Gastroesophageal sphincter (tissue), 4 donors: ENCODE measurements at regions not wholly inside any gene's neighbourhood (a gene's known extent, or its start where the extent isn't known, plus 50 kb on each side); places are given as distances from the start of the nearest gene placed in this dataset.
"Not testable (repeated sequence)": the region's sequence is repeated elsewhere in the genome, so short reads cannot be mapped to it uniquely, and the experiment has no call there.

Experiments
- ATAC-seq: fragments of 150-250 bp; one replicate; pipeline ENCODE4 v1.9.1; 2016; ENCODE audit warnings: mild to moderate bottlenecking, moderate library complexity
- H3K27ac ChIP-seq, 4 donors: fragments of 200-600 bp; sonication (generic) in 3 of 4; 1 replicate in 3 of 4; 2 replicates in 1 of 4; pipeline ENCODE4 v1.5.1; 2016 to 2019
- H3K27me3 ChIP-seq: fragments of 200-600 bp; sonication (generic); one replicate; pipeline ENCODE4 v1.5.1; 2019
- H3K36me3 ChIP-seq, 2 donors: fragments of 200-600 bp; sonication (generic); one replicate each; pipeline ENCODE4 v1.5.1; 2019; ENCODE audit warnings: control low read depth in 1 of 2
- H3K4me1 ChIP-seq, 3 donors: fragments of 200-600 bp; sonication (generic); 1 replicate in 2 of 3; 2 replicates in 1 of 3; pipeline ENCODE4 v1.5.1; 2016 to 2019; ENCODE audit warnings: control low read depth in 2 of 3
- H3K4me3 ChIP-seq, 2 donors: fragments of 200-600 bp; sonication (generic); one replicate each; pipeline ENCODE4 v1.5.1; 2019; ENCODE audit warnings: mild to moderate bottlenecking in 1 of 2, moderate library complexity in 1 of 2
- H3K9me3 ChIP-seq, 3 donors: fragments of 200-600 bp; sonication (generic); one replicate each; pipeline ENCODE4 v1.5.1; 2017 to 2019; ENCODE audit warnings: control low read depth in 2 of 3
- EP300 ChIP-seq: sonication (generic); formaldehyde crosslinking; IDR thresholded peaks from one replicate; pipeline ENCODE4 v1.6.1; 2017; ENCODE audit warnings: antibody characterized with exemption, mild to moderate bottlenecking
- POLR2A ChIP-seq, 2 donors: fragments of 450-650 bp; IDR thresholded peaks; one replicate each; pipeline ENCODE4 v1.6.1; 2017; ENCODE audit warnings: antibody characterized with exemption in 2 of 2, mild to moderate bottlenecking in 2 of 2, moderate library complexity in 1 of 2
- POLR2AphosphoS5 ChIP-seq: sonication (generic); formaldehyde crosslinking; IDR thresholded peaks from one replicate; pipeline ENCODE4 v1.6.1; 2017; ENCODE audit warnings: antibody characterized with exemption
- WGBS, 2 donors: methylation state at CpG; one replicate each; pipeline ENCODE4 v1.1.5; 2018; ENCODE audit warnings: low coverage in 1 of 2; 5-methylcytosine and 5-hydroxymethylcytosine counted together
- TF ChIP-seq, protein P1 (sequence below), 4 experiments: fragments of 200-600 bp in 2 of 4; fragments of 450-650 bp in 2 of 4; sonication (generic) in 1 of 4; IDR thresholded peaks; one replicate each; pipeline ENCODE4 v1.5.1; 2017 to 2019; ENCODE audit warnings: antibody characterized with exemption in 4 of 4, mild to moderate bottlenecking in 2 of 4, moderate library complexity in 2 of 4

DNA sequence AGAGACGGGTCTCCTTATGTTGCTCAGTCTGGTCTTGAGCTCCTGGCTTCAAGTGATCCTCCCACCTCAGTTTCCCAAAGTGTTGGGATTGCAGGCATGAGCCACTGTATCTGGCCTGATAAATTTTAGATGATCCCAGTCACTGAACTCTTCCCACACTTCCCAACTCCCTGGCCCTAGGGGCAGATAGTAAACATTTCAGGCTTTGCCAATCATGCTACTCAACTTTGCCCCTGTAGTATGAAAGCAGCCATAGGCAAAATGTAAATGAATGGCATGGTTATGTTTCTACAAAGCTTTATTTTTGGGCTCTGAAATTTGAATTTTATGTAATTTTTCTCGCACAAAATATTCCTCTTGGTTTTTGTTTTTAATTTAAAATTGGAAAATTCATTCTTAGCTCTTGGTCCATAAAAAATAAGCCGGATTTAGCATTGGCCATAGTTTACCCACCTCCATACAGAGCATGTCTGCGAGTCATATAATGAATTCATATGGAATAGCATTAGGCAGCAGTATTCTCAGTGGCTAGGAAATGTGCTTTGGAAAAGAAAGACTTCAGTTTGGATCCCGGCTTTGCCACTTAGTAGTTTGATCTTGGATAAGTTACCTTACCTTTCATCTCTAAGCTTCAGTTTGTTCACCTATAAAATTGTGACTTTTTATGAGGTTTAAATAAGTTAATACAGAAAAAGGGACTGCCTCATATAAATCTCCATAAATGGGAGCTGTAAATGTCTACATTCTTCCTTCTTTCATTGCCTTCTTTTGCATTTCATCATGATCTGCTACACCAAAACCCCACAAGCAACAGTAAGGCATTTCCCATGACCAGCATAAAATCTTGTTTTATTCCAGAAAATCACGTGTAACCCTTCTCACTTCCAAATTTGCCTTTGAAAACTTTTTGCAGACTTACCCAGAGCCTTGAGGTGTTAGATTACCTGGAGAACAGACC lies 360.3 kb upstream of the TPM1 start:
- Histone ChIP-seq H3K27me3 (no peaks in the 10 kb centered on the region), H3K9me3 (no peaks in the 10 kb centered on the region), H3K4me3 (no peak overlapping the region), H3K27ac (no peak overlapping the region), H3K4me1 (no peaks in the 10 kb centered on the region), H3K36me3 (peaks cover 0 to 23% of the 10 kb centered on the region in 2 donors)
- no peak for ATAC-seq
- TF ChIP-seq POLR2AphosphoS5 (no peak), EP300 (no peak)
- 93% methylated on average over 6 of the region's 6 CpGs for WGBS, 2 donors

DNA sequence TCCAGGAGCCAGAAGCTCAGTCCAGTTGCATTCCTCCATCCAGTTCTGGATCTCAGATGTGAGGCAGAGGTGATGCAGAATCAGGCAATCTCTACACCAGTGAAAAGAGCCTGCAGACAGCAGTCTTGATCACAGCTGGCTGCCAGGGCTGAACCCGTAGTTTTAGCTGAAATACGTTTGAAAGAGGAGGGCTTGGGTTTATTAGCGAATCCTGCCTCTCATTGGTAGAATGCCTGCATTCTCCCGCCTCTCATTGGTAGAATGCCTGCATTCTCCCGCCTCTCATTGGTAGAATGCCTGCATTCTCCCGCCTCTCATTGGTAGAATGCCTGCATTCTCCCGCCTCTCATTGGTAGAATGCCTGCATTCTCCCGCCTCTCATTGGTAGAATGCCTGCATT lies 359.4 kb upstream of the TPM1 start:
- H3K36me3 ChIP-seq = peaks cover 0 to 22% of the 10 kb centered on the region in 2 donors
- not testable (repeated sequence) for H3K4me3 ChIP-seq, H3K9me3 ChIP-seq, ATAC-seq, H3K27ac ChIP-seq, H3K4me1 ChIP-seq, H3K27me3 ChIP-seq
- 90 to 98% methylated on average over 5 to 8 of the region's 8 CpGs for WGBS, 2 donors

DNA sequence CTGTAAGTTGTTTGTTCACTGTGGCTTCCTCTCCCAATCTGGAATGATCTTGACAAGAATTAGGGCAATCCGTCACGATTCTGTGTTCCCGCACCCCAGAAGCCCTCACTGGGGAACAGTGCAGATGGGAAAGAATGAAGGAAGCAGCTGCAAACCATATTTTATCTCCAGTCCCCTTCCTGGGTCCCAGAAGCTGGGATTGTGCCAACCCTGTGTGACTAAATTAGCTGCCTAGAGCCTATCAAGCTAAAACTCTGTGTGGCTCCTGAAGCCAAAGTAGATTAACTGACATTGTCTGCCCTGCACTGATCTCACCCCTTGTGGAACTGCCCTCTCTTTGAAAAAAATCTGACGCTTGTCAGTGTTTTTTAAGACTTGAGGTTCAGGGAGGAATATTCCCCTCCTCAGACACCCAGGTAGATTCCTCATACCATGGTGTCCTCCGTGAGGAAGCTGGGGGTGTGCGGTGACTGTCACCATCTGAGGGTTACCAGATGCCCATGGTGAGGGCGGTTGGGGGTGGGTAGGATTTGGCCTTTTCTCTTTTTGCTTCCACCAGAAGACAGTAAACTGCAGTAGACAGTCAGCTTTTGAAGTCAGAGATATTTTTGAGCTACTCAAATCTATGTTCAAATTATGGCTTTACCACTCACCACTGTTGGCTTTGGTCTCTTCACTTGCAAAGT lies 358.3 kb upstream of the TPM1 start:
- no peaks in the 10 kb centered on the region for H3K9me3 ChIP-seq
- H3K4me1 ChIP-seq = no peaks in the 10 kb centered on the region
- ATAC-seq = no peak
- 85 to 86% methylated on average over 3 to 4 of the region's 7 CpGs for WGBS, 2 donors
- no peaks in the 10 kb centered on the region for H3K27me3 ChIP-seq
- TF ChIP-seq POLR2A (IDR thresholded peaks at IDR 0.05) (no peak), POLR2AphosphoS5 (no peak), EP300 (no peak)
- TF ChIP-seq, protein P1, sequence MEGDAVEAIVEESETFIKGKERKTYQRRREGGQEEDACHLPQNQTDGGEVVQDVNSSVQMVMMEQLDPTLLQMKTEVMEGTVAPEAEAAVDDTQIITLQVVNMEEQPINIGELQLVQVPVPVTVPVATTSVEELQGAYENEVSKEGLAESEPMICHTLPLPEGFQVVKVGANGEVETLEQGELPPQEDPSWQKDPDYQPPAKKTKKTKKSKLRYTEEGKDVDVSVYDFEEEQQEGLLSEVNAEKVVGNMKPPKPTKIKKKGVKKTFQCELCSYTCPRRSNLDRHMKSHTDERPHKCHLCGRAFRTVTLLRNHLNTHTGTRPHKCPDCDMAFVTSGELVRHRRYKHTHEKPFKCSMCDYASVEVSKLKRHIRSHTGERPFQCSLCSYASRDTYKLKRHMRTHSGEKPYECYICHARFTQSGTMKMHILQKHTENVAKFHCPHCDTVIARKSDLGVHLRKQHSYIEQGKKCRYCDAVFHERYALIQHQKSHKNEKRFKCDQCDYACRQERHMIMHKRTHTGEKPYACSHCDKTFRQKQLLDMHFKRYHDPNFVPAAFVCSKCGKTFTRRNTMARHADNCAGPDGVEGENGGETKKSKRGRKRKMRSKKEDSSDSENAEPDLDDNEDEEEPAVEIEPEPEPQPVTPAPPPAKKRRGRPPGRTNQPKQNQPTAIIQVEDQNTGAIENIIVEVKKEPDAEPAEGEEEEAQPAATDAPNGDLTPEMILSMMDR (IDR thresholded peaks at IDR 0.05) = no peak
- no peak overlapping the region for H3K27ac ChIP-seq
- peaks cover 0 to 13% of the 10 kb centered on the region in 2 donors for H3K36me3 ChIP-seq
- H3K4me3 ChIP-seq = no peak overlapping the region

DNA sequence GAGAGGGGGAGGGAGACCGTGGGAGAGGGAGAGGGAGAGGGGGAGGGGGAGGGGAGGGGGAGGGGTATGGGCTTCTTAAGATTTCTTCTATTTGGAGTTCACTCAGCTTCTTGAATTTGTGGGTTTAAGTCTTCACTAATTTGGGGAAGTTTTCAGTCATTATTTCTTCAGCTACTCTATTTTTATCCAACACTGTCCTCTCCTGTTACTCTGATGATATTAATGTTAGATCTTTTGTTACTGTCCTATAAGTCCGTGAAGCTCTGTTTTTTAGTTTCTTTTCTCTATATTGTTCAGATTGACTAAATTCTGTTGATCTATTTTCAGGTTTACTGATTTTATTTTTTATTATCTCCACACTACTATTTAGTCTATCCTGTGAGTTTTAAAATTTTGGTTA lies 351.5 kb upstream of the TPM1 start:
- peaks cover 0 to 46% of the 10 kb centered on the region in 2 donors for H3K36me3 ChIP-seq
- 40 to 50% methylated on average over 1 of the region's 2 CpGs for WGBS, 2 donors
- no peak for TF ChIP-seq POLR2A (IDR thresholded peaks at IDR 0.05)
- TF ChIP-seq, protein P1 (IDR thresholded peaks at IDR 0.05) = peak in 1 of 4 experiments; percentile 12
- no peak overlapping the region for H3K4me3 ChIP-seq
- no peak for ATAC-seq
- no peak overlapping the region for H3K27ac ChIP-seq
- no peaks in the 10 kb centered on the region for H3K9me3 ChIP-seq
- no peaks in the 10 kb centered on the region for H3K27me3 ChIP-seq
- H3K4me1 ChIP-seq = no peaks in the 10 kb centered on the region

DNA sequence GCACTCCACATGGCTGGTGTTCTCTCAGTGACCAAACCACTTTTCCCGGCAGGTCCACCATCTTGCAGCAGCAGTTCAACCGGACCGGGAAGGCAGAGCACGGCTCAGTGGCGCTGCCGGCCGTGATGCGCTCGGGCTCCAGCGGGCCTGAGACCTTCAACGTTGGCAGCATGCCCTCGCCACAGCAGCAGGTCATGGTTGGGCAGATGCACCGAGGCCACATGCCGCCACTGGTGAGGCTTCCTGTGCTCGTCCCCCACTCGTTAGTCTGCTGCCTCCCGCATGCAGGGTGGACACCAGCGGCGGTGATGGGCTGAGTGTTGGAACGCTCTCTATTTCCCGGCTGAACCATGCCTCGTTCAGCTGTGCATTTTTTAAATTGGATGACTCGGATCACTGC lies 344.9 kb upstream of the TPM1 start:
- Histone ChIP-seq H3K4me1 (no peaks in the 10 kb centered on the region), H3K36me3 (peaks cover 0 to 93% of the 10 kb centered on the region in 2 donors), H3K9me3 (no peaks in the 10 kb centered on the region), H3K4me3 (no peak overlapping the region), H3K27me3 (no peaks in the 10 kb centered on the region), H3K27ac (no peak overlapping the region)
- ATAC-seq = no peak
- TF ChIP-seq POLR2A (IDR thresholded peaks at IDR 0.05) (no peak), POLR2AphosphoS5 (no peak), EP300 (no peak)
- TF ChIP-seq, protein P1 (IDR thresholded peaks at IDR 0.05) = no peak
- WGBS, 2 donors = no CpG with 5 or more reads among the region's 23 CpGs
